ENCODE measurements at regions not wholly inside any gene's neighbourhood (a gene's known extent, or its start where the extent isn't known, plus 50 kb on each side); places are given as distances from the start of the nearest gene placed in this dataset.

GRCh38 chr16:64489449-64489848 lies 632.4 kb downstream of the CDH11 start:
- Histone ChIP-seq H2BK120ac (ENCODE audit: low read depth, low read length, poor library complexity, severe bottlenecking) (no peak overlapping the region), H4K8ac (replicated peaks; ENCODE audit: insufficient read length, low read depth, low read length) (no peak overlapping the region), H2BK20ac (ENCODE audit: low read depth, low read length, poor library complexity, severe bottlenecking) (no peak overlapping the region), H3K9ac (ENCODE audit: extremely low read depth, insufficient read length, low read length) (no peak overlapping the region), H3K27ac (ENCODE audit: insufficient read length, low read depth, low read length) (no peak overlapping the region), H3K4me2 (ENCODE audit: insufficient read depth, insufficient read length, low read length) (no peak overlapping the region), H2BK15ac (ENCODE audit: low read depth, low read length) (no peak overlapping the region), H3K4ac (ENCODE audit: low read depth, low read length) (no peak overlapping the region), H3K23ac (ENCODE audit: insufficient read length, low read depth, low read length) (no peak overlapping the region), H3K18ac (ENCODE audit: insufficient read length, low read depth, low read length) (no peak overlapping the region), H3K4me1 (ENCODE audit: insufficient read depth, low read length) (no peaks in the 10 kb centered on the region), H4K20me1 (ENCODE audit: control insufficient read depth, insufficient read depth, insufficient read length) (no peaks in the 10 kb centered on the region), H3T11ph (ENCODE audit: low read length) (no peak overlapping the region), H4K91ac (ENCODE audit: insufficient read length, low read depth, low read length) (no peak overlapping the region), H4K5ac (ENCODE audit: insufficient read length, low read depth, low read length) (no peak overlapping the region), H3K79me2 (ENCODE audit: insufficient read depth, low read length) (no peaks in the 10 kb centered on the region), H3K23me2 (ENCODE audit: insufficient read length, low read depth, low read length, poor library complexity, severe bottlenecking) (no peaks in the 10 kb centered on the region), H3K14ac (ENCODE audit: insufficient read depth, low read length) (no peak overlapping the region), H3K56ac (ENCODE audit: insufficient read length, low read depth, low read length) (no peak overlapping the region), H2AFZ (ENCODE audit: low read length) (no peak overlapping the region), H3K79me1 (ENCODE audit: insufficient read depth, low read depth, low read length, poor library complexity, severe bottlenecking) (no peaks in the 10 kb centered on the region), H3K9me3 (ENCODE audit: control insufficient read depth, low read depth, low read length) (no peaks in the 10 kb centered on the region), H3K27me3 (ENCODE audit: insufficient read depth, low read length) (no peaks in the 10 kb centered on the region), H2AK5ac (ENCODE audit: insufficient read length, low read length) (no peak overlapping the region), H2BK12ac (ENCODE audit: insufficient read length, low read depth, low read length) (no peak overlapping the region), H2BK5ac (ENCODE audit: insufficient read length, low read length) (no peak overlapping the region)
- Mint-ChIP-seq H3K36me3 (ENCODE audit: insufficient read depth in 1 of 3, low read depth in 3 of 3) (no peaks in the 10 kb centered on the region), H3K9me3 (no peaks in the 10 kb centered on the region), H3K27ac (no peak overlapping the region), H3K27me3 (ENCODE audit: low read depth) (no peaks in the 10 kb centered on the region), H3K4me1 (no peaks in the 10 kb centered on the region), H3K4me3 (no peak overlapping the region)
- DNase-seq = no peak
- WGBS (ENCODE audit: extremely low coverage, insufficient read length, low lambda C conversion rate) = no CpG with 5 or more reads among the region's 1 CpG
- TF ChIP-seq CTCF (conservative IDR thresholded peaks at IDR 0.05) = no peak

Data from H9 (cell line).